Activated CD8-positive, alpha-beta memory T cell treated with anti-CD3 and anti-CD28 coated beads, Interleukin-2, amount 10 ng/mL, durations not matched to agents 7 days and 5 days (primary cell): ENCODE measurements at regions not wholly inside any gene's neighbourhood (a gene's known extent, or its start where the extent isn't known, plus 50 kb on each side); places are given as distances from the start of the nearest gene placed in this dataset.

Experiments used
- ATAC-seq: fragments of 150-1000 bp; cut with Tn5 transposase; one replicate; pipeline ENCODE4 v1.10.0; 2021; ENCODE audit warnings: moderate library complexity
- CTCF ChIA-PET: fragments of 350-600 bp; sonication (Branson Sonifier 250); formaldehyde crosslinking; loops from one replicate; lab custom pipeline; 2021; ENCODE audit warnings: antibody characterized with exemption; lab: Charles Lee
- DNase-seq: peaks from one replicate; pipeline ENCODE4 v3.0.0-alpha.2; 2020
- H3K27ac Mint-ChIP-seq: one replicate; pipeline ENCODE4 v1.8.0; 2021; ENCODE audit warnings: mild to moderate bottlenecking, mixed read lengths
- H3K27me3 Mint-ChIP-seq: one replicate; pipeline ENCODE4 v1.8.0; 2021; ENCODE audit warnings: mixed read lengths
- H3K36me3 Mint-ChIP-seq: one replicate; pipeline ENCODE4 v1.8.0; 2021; ENCODE audit warnings: mild to moderate bottlenecking, mixed read lengths
- H3K4me1 Mint-ChIP-seq: one replicate; pipeline ENCODE4 v1.8.0; 2021; ENCODE audit warnings: mixed read lengths
- H3K4me3 Mint-ChIP-seq: one replicate; pipeline ENCODE4 v1.8.0; 2021; ENCODE audit warnings: mild to moderate bottlenecking, moderate library complexity, mixed read lengths
- H3K9me3 Mint-ChIP-seq: one replicate; pipeline ENCODE4 v1.8.0; 2022; ENCODE audit warnings: low read depth, mixed read lengths

DNA sequence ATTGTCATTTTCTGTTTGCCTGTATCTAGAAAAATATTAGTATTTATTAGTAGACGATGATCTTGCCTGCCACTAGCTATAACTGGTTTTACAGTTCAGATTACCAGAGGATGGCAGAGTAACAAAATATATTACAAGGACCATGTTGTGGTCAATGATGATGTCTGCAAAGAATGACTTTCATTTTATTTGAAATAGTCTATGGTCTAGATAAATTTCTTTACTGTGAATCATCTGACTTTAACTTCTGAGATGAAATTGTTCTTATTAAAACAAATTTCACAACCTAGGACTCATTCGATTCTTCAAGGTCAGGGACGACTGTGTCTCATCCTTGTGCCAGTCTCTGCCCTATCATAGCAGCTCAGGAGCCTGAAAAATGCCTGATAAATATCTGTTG is 637.8 kb upstream of the KLF12 start:
- ATAC-seq = no peak
- H3K9me3 Mint-ChIP-seq = no peaks in the 10 kb centered on the region
- DNase-seq = no peak
- no peaks in the 10 kb centered on the region for H3K4me1 Mint-ChIP-seq
- H3K4me3 Mint-ChIP-seq = no peak overlapping the region
- CTCF ChIA-PET = no interaction called here
- H3K27ac Mint-ChIP-seq = no peak overlapping the region
- H3K36me3 Mint-ChIP-seq = no peaks in the 10 kb centered on the region
- no peaks in the 10 kb centered on the region for H3K27me3 Mint-ChIP-seq

DNA sequence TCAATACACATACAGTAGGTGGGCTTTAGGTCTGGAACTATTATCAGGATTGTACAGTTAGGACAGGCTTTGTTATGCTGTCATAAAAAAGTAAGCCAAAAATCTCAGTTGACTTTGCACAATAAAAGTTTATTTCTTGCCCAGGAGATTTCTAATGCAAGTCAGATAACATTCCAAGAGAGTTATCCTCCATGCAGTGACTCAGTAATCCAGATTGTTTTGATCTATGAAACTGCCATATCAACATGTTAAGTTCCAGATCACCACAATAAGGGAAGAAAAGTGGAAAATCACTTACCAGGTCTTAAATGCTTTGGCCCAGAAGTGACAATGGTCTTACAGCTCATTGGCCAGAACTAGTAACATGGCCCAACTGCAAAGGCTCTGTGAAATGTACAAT is 636.2 kb upstream of the KLF12 start:
- Mint-ChIP-seq H3K27ac (no peak overlapping the region), H3K27me3 (no peaks in the 10 kb centered on the region), H3K4me1 (no peaks in the 10 kb centered on the region), H3K9me3 (no peaks in the 10 kb centered on the region), H3K4me3 (no peak overlapping the region), H3K36me3 (no peaks in the 10 kb centered on the region)
- ATAC-seq (no peak), DNase-seq (no peak)
- CTCF ChIA-PET = no interaction called here

DNA sequence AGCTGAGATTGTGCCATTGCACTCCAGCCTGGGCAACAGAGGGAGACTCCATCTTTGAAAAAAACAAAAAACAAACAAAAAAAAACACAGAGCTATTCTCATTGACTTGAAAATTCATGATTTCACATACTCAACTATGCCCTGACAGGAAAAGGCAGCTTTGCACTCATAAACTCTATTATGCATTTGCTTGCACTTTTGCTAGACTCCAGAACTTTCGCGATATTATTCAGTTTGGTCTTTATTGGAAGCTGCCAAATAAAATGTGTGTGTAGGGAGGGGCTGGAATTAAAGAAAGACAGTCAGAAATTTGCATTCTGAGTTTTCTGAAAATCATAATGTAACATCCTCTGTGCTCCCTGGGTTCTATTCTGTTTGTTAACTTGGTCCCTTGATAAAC is 635.1 kb upstream of the KLF12 start:
- H3K36me3 Mint-ChIP-seq = no peaks in the 10 kb centered on the region
- no peaks in the 10 kb centered on the region for H3K27me3 Mint-ChIP-seq
- CTCF ChIA-PET = no interaction called here
- no peaks in the 10 kb centered on the region for H3K9me3 Mint-ChIP-seq
- no peaks in the 10 kb centered on the region for H3K4me1 Mint-ChIP-seq
- DNase-seq (no peak), ATAC-seq (no peak)
- H3K4me3 Mint-ChIP-seq = no peak overlapping the region
- no peak overlapping the region for H3K27ac Mint-ChIP-seq

GRCh38 chr13:74768521-74769085 is 634.4 kb upstream of the KLF12 start:
- CTCF ChIA-PET = interaction anchor here (0.9 kb wide), 1 partner anchor 154 kb away, joined by 3 read pairs; no protein-coding TSS in a partner anchor
- no peak overlapping the region for H3K4me3 Mint-ChIP-seq
- no peaks in the 10 kb centered on the region for H3K27me3 Mint-ChIP-seq
- H3K36me3 Mint-ChIP-seq = no peaks in the 10 kb centered on the region
- no peak for ATAC-seq
- H3K27ac Mint-ChIP-seq = no peak overlapping the region
- no peak for DNase-seq
- no peaks in the 10 kb centered on the region for H3K9me3 Mint-ChIP-seq
- H3K4me1 Mint-ChIP-seq = no peaks in the 10 kb centered on the region

- no peak overlapping the region for H3K4me3 Mint-ChIP-seq
- CTCF ChIA-PET = interaction anchor here (0.7 kb wide), 1 partner anchor 203 kb away, joined by 3 read pairs; no protein-coding TSS in a partner anchor
- H3K36me3 Mint-ChIP-seq = no peaks in the 10 kb centered on the region
- DNase-seq (no peak), ATAC-seq (no peak)
- no peaks in the 10 kb centered on the region for H3K9me3 Mint-ChIP-seq
- H3K27me3 Mint-ChIP-seq = no peaks in the 10 kb centered on the region
- no peaks in the 10 kb centered on the region for H3K4me1 Mint-ChIP-seq
- H3K27ac Mint-ChIP-seq = no peak overlapping the region
Measured at GRCh38 chr13:74767050-74767449, 632.8 kb upstream of the KLF12 start.

DNA sequence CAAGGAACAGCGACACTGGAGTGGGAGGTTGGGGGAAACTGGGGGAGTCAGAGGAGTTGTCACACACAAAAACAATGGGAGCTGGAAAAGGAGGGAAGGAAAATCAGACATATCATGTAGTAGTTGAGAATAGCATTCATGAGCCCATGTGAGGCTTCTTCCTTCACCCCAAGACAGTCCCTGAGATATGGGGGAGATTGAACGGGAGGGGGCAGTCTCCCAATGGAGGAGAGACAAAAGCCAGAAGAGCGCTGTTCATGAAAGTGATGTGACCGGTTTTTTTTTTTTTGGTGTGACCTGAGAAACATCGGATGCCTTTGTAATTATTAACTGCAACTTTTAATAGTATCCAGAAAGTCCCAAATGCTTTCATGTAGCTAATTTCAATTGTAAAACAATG is 631.8 kb upstream of the KLF12 start:
- H3K27ac Mint-ChIP-seq = no peak overlapping the region
- no peaks in the 10 kb centered on the region for H3K4me1 Mint-ChIP-seq
- no peaks in the 10 kb centered on the region for H3K9me3 Mint-ChIP-seq
- CTCF ChIA-PET = no interaction called here
- H3K4me3 Mint-ChIP-seq = no peak overlapping the region
- ATAC-seq = no peak
- no peaks in the 10 kb centered on the region for H3K27me3 Mint-ChIP-seq
- H3K36me3 Mint-ChIP-seq = no peaks in the 10 kb centered on the region
- DNase-seq = no peak

DNA sequence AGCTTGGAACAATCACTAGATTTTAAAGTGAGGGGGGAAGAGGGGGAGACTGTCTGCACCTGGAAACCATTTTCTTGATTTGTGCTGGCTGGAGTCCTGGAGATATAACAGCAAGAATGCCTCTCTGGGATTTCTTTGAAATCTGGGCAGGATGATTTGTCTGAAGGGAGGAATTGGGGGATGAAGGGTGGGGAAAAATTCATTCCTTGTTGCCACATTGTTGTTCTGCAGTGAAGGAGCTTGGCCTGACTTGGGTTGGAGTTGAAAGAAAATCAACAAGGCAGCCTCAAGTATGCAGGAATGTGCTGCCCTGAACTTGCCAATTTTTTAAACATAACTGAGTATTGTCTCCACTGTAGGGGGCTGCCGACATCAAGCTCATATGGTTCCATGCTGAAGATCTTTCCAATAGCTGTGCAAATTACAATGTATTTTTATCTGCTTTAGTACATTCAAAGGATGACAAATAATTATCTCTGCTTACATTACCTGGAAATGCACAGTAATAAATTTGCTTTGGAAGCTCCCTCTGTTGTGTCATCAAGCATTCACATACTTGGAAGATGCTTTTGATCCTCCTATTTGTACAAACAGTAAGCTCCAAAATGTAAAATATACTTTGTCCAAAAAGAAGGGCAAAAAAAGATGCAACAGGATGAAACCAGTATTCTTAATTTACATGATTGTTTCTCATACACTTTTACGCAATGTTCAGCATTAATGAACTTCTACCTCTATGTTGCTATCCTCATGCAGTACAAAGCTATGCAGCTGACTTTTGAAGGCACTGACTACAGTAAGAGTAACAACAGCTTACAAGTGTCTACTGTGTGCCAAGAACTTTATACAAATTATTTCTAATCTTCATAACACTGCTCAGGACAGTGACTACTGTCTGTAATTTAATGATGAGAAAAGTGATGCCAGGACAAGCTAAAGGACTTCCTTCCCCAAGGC is 627.9 kb upstream of the KLF12 start:
- DNase-seq (no peak), ATAC-seq (no peak)
- CTCF ChIA-PET = no interaction called here
- Mint-ChIP-seq H3K4me1 (no peaks in the 10 kb centered on the region), H3K27ac (no peak overlapping the region), H3K9me3 (no peaks in the 10 kb centered on the region), H3K27me3 (no peaks in the 10 kb centered on the region), H3K4me3 (no peak overlapping the region), H3K36me3 (no peaks in the 10 kb centered on the region)

GRCh38 chr13:74758188-74758587 is 624.0 kb upstream of the KLF12 start:
- Mint-ChIP-seq H3K27ac (no peak overlapping the region), H3K9me3 (no peaks in the 10 kb centered on the region), H3K27me3 (no peaks in the 10 kb centered on the region), H3K4me1 (no peaks in the 10 kb centered on the region), H3K4me3 (no peak overlapping the region), H3K36me3 (no peaks in the 10 kb centered on the region)
- CTCF ChIA-PET = no interaction called here
- DNase-seq = no peak
- ATAC-seq = no peak

GRCh38 chr13:74755065-74755464 is 620.9 kb upstream of the KLF12 start:
- no peak for DNase-seq
- H3K9me3 Mint-ChIP-seq = no peaks in the 10 kb centered on the region
- no peak overlapping the region for H3K27ac Mint-ChIP-seq
- CTCF ChIA-PET = no interaction called here
- no peaks in the 10 kb centered on the region for H3K4me1 Mint-ChIP-seq
- H3K4me3 Mint-ChIP-seq = no peak overlapping the region
- no peak for ATAC-seq
- no peaks in the 10 kb centered on the region for H3K36me3 Mint-ChIP-seq
- H3K27me3 Mint-ChIP-seq = no peaks in the 10 kb centered on the region

DNA sequence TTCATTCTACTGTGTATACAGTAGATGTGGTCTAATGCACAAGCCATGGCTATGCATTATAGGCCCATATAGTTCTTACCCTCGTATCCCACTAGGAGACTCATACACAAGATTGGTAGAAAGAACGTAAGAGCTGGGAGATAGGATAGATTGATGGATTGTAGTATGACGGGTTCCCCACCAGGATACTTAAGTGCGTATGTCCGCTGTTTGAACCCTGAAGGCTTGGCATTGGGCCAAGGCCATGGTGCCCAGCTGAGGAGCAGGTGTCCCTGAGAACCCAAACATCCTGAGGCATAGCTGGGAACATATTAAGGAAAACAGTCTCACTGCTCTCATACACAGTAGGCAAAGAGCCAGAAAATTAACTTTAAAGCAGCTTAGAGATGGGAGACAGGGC is 617.5 kb upstream of the KLF12 start:
- H3K36me3 Mint-ChIP-seq = no peaks in the 10 kb centered on the region
- H3K4me1 Mint-ChIP-seq = no peaks in the 10 kb centered on the region
- no peaks in the 10 kb centered on the region for H3K27me3 Mint-ChIP-seq
- no peak overlapping the region for H3K27ac Mint-ChIP-seq
- CTCF ChIA-PET = no interaction called here
- no peak overlapping the region for H3K4me3 Mint-ChIP-seq
- no peaks in the 10 kb centered on the region for H3K9me3 Mint-ChIP-seq
- ATAC-seq = no peak
- DNase-seq = no peak

DNA sequence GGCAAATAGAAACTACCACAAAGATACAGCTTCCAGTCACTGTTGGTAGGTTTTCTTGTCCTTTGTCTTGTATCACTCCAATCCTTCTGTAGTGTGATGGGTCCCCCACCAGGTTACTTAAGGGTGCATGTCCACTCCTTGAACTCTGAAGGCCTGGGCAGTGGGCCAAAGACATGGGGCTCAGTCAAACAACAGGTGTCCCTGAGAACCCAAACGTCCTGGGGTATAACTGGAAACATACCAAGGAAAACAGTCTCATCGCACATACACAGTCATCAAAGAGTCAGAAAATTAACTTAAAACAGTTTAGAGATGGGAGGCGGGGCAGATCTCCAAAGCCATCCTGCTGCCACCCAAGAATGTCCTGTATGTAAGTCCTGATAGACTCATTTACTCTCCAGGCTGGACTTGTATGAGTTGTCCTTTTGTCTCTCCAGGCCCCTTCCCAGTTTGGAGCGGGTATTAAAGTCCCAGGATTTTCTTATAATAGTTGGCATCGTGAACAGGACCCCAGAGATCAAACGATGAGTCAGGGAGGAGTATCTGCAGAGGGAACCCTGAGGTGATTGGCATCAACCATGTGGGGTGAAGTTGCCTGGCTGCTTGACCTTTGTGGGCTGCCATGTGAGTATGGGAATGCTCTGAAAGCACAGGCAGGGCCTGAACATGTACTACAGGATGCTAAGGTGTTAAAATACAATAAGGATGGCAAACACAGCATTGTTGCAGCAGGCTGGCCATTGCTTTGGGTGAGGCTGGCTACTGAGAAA is 613.2 kb upstream of the KLF12 start:
- Mint-ChIP-seq H3K4me1 (no peaks in the 10 kb centered on the region), H3K4me3 (no peak overlapping the region), H3K27me3 (no peaks in the 10 kb centered on the region), H3K9me3 (no peaks in the 10 kb centered on the region), H3K27ac (no peak overlapping the region), H3K36me3 (no peaks in the 10 kb centered on the region)
- CTCF ChIA-PET = no interaction called here
- ATAC-seq (no peak), DNase-seq (no peak)

GRCh38 chr13:74743992-74744391 is 609.8 kb upstream of the KLF12 start:
- no peaks in the 10 kb centered on the region for H3K4me1 Mint-ChIP-seq
- CTCF ChIA-PET = no interaction called here
- DNase-seq = no peak

GRCh38 chr13:74741732-74742131 is 607.5 kb upstream of the KLF12 start:
- Mint-ChIP-seq H3K4me1 (no peaks in the 10 kb centered on the region), H3K4me3 (no peak overlapping the region), H3K27me3 (peaks cover 3% of the 10 kb centered on the region), H3K36me3 (no peaks in the 10 kb centered on the region), H3K27ac (no peak overlapping the region), H3K9me3 (no peaks in the 10 kb centered on the region)
- ATAC-seq = no peak
- no peak for DNase-seq
- CTCF ChIA-PET = no interaction called here

More at GRCh38 chr13:74743992-74744391, 609.8 kb upstream of the KLF12 start:
- Mint-ChIP-seq H3K4me3 (no peak overlapping the region), H3K27ac (no peak overlapping the region), H3K9me3 (no peaks in the 10 kb centered on the region), H3K36me3 (no peaks in the 10 kb centered on the region), H3K27me3 (peaks cover 3% of the 10 kb centered on the region)
- ATAC-seq = no peak
